A673 (cell line): ENCODE measurements at regions not wholly inside any gene's neighbourhood (a gene's known extent, or its start where the extent isn't known, plus 50 kb on each side); places are given as distances from the start of the nearest gene placed in this dataset.

Experiments used
- CTCF ChIP-seq: fragments of 300-800, 200-600 bp; sonication (generic); conservative IDR thresholded peaks from 2 replicates; pipeline ENCODE4 v1.5.1; 2017; ENCODE audit warnings: low read depth, mild to moderate bottlenecking, antibody characterized with exemption, low read length, moderate library complexity, mixed read lengths
- EZH2 ChIP-seq: fragments of 200-600 bp; sonication (generic); IDR thresholded peaks from 2 replicates; pipeline ENCODE4 v1.6.1; 2017; ENCODE audit warnings: borderline replicate concordance, low read depth, mild to moderate bottlenecking, mixed read lengths, antibody characterized with exemption, low read length; ENCODE audit not compliant: poor library complexity, severe bottlenecking

- peak; percentile 35; the same call in 1 of the 2 replicates for TF ChIP-seq CTCF
- TF ChIP-seq EZH2, result no peak
Measured at GRCh38 chr9:109859447-109859846, 79.4 kb downstream of the PALM2AKAP2 start.
